ENCODE measurements at regions not wholly inside any gene's neighbourhood (a gene's known extent, or its start where the extent isn't known, plus 50 kb on each side); places are given as distances from the start of the nearest gene placed in this dataset.

DNA sequence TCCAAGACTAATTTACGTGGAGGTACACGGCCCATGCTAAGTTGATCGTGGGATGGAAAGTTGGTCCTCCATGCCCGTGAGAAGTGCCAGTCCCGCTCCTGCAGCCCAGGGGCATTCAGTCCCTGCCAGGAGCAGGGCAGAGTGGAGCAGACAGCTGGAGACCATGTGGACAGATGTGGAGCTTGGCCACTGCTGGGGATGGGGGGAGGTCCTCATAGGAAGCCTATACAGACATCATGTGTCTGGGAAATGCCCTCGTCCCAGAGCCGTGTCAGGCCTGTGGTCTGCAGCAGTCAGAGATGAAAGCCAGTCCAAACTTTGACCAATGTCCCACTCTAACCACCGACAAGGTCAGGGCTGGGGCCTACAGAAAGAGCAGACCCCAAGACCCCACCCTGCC lies 118.4 kb downstream of the CPZ start:
- Histone ChIP-seq H3K4me1 (ENCODE audit: control insufficient read depth, extremely low read depth, insufficient read depth, low read length) (no peaks in the 10 kb centered on the region), H3K4me3 (ENCODE audit: control insufficient read depth in 2 of 3, extremely low read depth in 1 of 3, insufficient read depth in 2 of 3, low read depth in 1 of 3, low read length in 3 of 3) (no peak overlapping the region), H2AFZ (ENCODE audit: control insufficient read depth, low read length) (no peak overlapping the region), H3K9ac (ENCODE audit: control insufficient read depth, extremely low read depth, insufficient read depth, low read length) (no peak overlapping the region), H3K4me2 (ENCODE audit: control insufficient read depth, extremely low read depth, insufficient read depth, low read depth, low read length) (no peak overlapping the region), H3K9me3 (ENCODE audit: control insufficient read depth, low read depth, low read length) (peaks cover 5% of the 10 kb centered on the region), H3K27ac (ENCODE audit: control insufficient read depth, insufficient read depth, low read length) (no peak overlapping the region), H4K20me1 (ENCODE audit: control insufficient read depth, extremely low read depth, insufficient read depth, low read length) (no peaks in the 10 kb centered on the region), H3K36me3 (ENCODE audit: control insufficient read depth in 2 of 2, extremely low read depth in 1 of 2, insufficient read depth in 2 of 2, low read length in 2 of 2) (no peaks in the 10 kb centered on the region), H3K27me3 (ENCODE audit: control insufficient read depth, extremely low read depth, insufficient read depth, low read length) (no peaks in the 10 kb centered on the region), H3K9me1 (ENCODE audit: control insufficient read depth, extremely low read depth, insufficient read depth, low read length) (no peaks in the 10 kb centered on the region), H3K79me2 (ENCODE audit: control insufficient read depth, insufficient read depth, low read length) (no peaks in the 10 kb centered on the region)
- DNase-seq (ENCODE audit: low read depth, low spot score) (no peak), FAIRE-seq (no peak)
- dilution Hi-C loops (cut with MboI; ENCODE audit: extremely low pct_ligation_motif_present, low sequenced_read_pairs), result no loop called here
- TF ChIP-seq EZH2 (IDR thresholded peaks at IDR 0.05; ENCODE audit: low read length), result no peak
- TF ChIP-seq, protein P1, sequence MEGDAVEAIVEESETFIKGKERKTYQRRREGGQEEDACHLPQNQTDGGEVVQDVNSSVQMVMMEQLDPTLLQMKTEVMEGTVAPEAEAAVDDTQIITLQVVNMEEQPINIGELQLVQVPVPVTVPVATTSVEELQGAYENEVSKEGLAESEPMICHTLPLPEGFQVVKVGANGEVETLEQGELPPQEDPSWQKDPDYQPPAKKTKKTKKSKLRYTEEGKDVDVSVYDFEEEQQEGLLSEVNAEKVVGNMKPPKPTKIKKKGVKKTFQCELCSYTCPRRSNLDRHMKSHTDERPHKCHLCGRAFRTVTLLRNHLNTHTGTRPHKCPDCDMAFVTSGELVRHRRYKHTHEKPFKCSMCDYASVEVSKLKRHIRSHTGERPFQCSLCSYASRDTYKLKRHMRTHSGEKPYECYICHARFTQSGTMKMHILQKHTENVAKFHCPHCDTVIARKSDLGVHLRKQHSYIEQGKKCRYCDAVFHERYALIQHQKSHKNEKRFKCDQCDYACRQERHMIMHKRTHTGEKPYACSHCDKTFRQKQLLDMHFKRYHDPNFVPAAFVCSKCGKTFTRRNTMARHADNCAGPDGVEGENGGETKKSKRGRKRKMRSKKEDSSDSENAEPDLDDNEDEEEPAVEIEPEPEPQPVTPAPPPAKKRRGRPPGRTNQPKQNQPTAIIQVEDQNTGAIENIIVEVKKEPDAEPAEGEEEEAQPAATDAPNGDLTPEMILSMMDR (optimal IDR thresholded peaks at IDR 0.05 in 1 of 3, IDR thresholded peaks at IDR 0.05 in 1 of 3, conservative IDR thresholded peaks at IDR 0.05 in 1 of 3; ENCODE audit: extremely low read depth in 1 of 3, insufficient read depth in 2 of 3, low read length in 3 of 3), result no peak

DNA sequence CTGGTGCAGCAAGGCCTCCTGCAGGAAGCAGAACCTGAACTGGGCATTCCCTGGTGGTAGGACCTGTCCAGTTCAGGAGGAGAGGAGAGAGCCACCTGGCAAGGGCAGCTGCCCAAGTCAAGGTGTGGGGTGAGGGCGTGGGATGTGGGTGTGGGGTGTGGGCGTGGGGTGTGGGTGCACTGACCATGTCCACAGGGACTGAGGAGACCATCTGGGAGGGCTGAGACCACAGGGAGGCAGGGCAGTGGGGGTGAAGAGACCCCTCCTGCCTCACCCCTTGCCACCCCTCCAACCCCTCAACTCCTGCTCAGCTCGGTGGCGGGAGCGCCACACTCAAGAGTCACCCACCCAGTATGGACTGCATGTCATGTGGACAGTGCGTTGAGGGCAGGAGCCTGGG lies 117.9 kb downstream of the CPZ start:
- FAIRE-seq, result no peak
- no peaks in the 10 kb centered on the region for H3K27me3 ChIP-seq (ENCODE audit: control insufficient read depth, extremely low read depth, insufficient read depth, low read length)

DNA sequence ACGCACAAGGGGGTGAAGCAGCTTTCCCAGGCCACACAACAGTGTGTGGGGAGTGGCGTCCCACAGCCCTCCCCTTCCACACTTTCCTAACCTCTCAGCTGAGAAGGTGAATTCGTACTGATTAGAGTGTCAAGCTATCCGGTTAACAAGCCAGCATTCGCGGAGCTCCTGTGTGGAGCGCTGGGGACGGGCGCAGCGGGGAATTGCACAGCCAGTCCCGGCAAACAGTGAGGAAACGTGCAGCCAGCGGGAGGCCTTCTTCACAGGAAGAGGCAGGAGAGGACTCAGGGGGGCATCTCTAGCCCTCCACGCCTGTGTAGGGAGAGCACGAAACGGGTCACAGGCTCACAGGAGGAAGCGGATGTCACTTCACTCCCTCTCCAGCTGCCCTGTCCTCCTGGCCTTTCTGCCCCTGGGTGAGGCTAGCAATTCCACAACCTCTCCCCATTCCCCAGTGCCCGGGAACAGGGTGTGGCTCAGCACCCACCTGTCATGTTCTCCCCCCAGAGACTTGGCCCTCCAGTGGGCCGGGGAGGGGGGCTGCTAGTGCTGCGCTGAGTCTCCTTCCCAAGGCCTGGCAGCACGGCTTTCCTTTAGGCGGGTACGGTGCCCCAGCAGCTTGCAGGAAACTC lies 117.3 kb downstream of the CPZ start:
- Histone ChIP-seq H3K4me3 (ENCODE audit: control insufficient read depth in 2 of 3, extremely low read depth in 1 of 3, insufficient read depth in 2 of 3, low read depth in 1 of 3, low read length in 3 of 3) (no peak overlapping the region), H3K79me2 (ENCODE audit: control insufficient read depth, insufficient read depth, low read length) (no peaks in the 10 kb centered on the region), H3K4me1 (ENCODE audit: control insufficient read depth, extremely low read depth, insufficient read depth, low read length) (no peaks in the 10 kb centered on the region), H3K27ac (ENCODE audit: control insufficient read depth, insufficient read depth, low read length) (no peak overlapping the region), H2AFZ (ENCODE audit: control insufficient read depth, low read length) (no peak overlapping the region), H3K36me3 (ENCODE audit: control insufficient read depth in 2 of 2, extremely low read depth in 1 of 2, insufficient read depth in 2 of 2, low read length in 2 of 2) (no peaks in the 10 kb centered on the region), H3K4me2 (ENCODE audit: control insufficient read depth, extremely low read depth, insufficient read depth, low read depth, low read length) (no peak overlapping the region), H3K9me1 (ENCODE audit: control insufficient read depth, extremely low read depth, insufficient read depth, low read length) (no peaks in the 10 kb centered on the region), H3K27me3 (ENCODE audit: control insufficient read depth, extremely low read depth, insufficient read depth, low read length) (no peaks in the 10 kb centered on the region), H4K20me1 (ENCODE audit: control insufficient read depth, extremely low read depth, insufficient read depth, low read length) (no peaks in the 10 kb centered on the region), H3K9ac (ENCODE audit: control insufficient read depth, extremely low read depth, insufficient read depth, low read length) (no peak overlapping the region), H3K9me3 (ENCODE audit: control insufficient read depth, low read depth, low read length) (peaks cover 5% of the 10 kb centered on the region)
- DNase-seq (ENCODE audit: low read depth, low spot score), result no peak
- TF ChIP-seq EZH2 (IDR thresholded peaks at IDR 0.05; ENCODE audit: low read length), result no peak
- TF ChIP-seq, protein P1 (optimal IDR thresholded peaks at IDR 0.05 in 1 of 3, IDR thresholded peaks at IDR 0.05 in 1 of 3, conservative IDR thresholded peaks at IDR 0.05 in 1 of 3; ENCODE audit: extremely low read depth in 1 of 3, insufficient read depth in 2 of 3, low read length in 3 of 3), result no peak
- FAIRE-seq, result no peak
- dilution Hi-C loops (cut with MboI; ENCODE audit: extremely low pct_ligation_motif_present, low sequenced_read_pairs), result no loop called here

More for the DNA sequence above, 117.9 kb downstream of the CPZ start:
- H3K9ac ChIP-seq (ENCODE audit: control insufficient read depth, extremely low read depth, insufficient read depth, low read length), result no peak overlapping the region
- no peaks in the 10 kb centered on the region for H4K20me1 ChIP-seq (ENCODE audit: control insufficient read depth, extremely low read depth, insufficient read depth, low read length)
- H2AFZ ChIP-seq (ENCODE audit: control insufficient read depth, low read length), result no peak overlapping the region
- no peak overlapping the region for H3K27ac ChIP-seq (ENCODE audit: control insufficient read depth, insufficient read depth, low read length)
- H3K9me1 ChIP-seq (ENCODE audit: control insufficient read depth, extremely low read depth, insufficient read depth, low read length), result no peaks in the 10 kb centered on the region
- no peaks in the 10 kb centered on the region for H3K79me2 ChIP-seq (ENCODE audit: control insufficient read depth, insufficient read depth, low read length)
- DNase-seq (ENCODE audit: low read depth, low spot score), result no peak
- H3K4me2 ChIP-seq (ENCODE audit: control insufficient read depth, extremely low read depth, insufficient read depth, low read depth, low read length), result no peak overlapping the region
- dilution Hi-C loops (cut with MboI; ENCODE audit: extremely low pct_ligation_motif_present, low sequenced_read_pairs), result no loop called here
- no peak for TF ChIP-seq EZH2 (IDR thresholded peaks at IDR 0.05; ENCODE audit: low read length)
- peaks cover 5% of the 10 kb centered on the region for H3K9me3 ChIP-seq (ENCODE audit: control insufficient read depth, low read depth, low read length)
- H3K4me1 ChIP-seq (ENCODE audit: control insufficient read depth, extremely low read depth, insufficient read depth, low read length), result no peaks in the 10 kb centered on the region
- H3K36me3 ChIP-seq (ENCODE audit: control insufficient read depth in 2 of 2, extremely low read depth in 1 of 2, insufficient read depth in 2 of 2, low read length in 2 of 2), result no peaks in the 10 kb centered on the region
- H3K4me3 ChIP-seq (ENCODE audit: control insufficient read depth in 2 of 3, extremely low read depth in 1 of 3, insufficient read depth in 2 of 3, low read depth in 1 of 3, low read length in 3 of 3), result no peak overlapping the region
